ENCODE measurements at regions not wholly inside any gene's neighbourhood (a gene's known extent, or its start where the extent isn't known, plus 50 kb on each side); places are given as distances from the start of the nearest gene placed in this dataset.
"Not testable (repeated sequence)": the region's sequence is repeated elsewhere in the genome, so short reads cannot be mapped to it uniquely, and the experiment has no call there.

DNA sequence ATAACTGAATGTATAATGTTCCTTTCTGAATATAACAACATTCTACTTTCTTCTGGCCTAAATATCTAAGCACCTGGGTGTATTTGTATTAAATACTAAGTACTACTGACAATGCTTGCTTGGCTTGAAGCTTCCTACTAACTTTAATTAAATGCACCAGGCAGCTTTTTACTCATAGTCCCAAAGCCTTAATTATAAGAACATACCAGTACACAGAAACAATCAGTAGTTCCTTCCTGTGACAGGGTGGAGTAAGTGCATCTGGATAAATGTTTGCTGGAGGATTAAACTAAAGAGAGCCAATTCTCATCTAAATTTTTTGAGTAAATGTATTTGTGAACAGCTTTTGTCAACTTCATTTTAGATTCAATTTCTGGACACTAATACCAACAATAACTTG, 558.6 kb upstream of the SEMA6A start:
- Histone ChIP-seq H3K4me3 (no peak overlapping the region), H3K9me3 (no peaks in the 10 kb centered on the region), H3K36me3 (no peaks in the 10 kb centered on the region), H3K27me3 (no peaks in the 10 kb centered on the region), H3K4me1 (peaks cover 6% of the 10 kb centered on the region), H3K27ac (no peak overlapping the region)
- TF ChIP-seq EP300 (IDR thresholded peaks at IDR 0.05): no peak
- TF ChIP-seq POLR2A (IDR thresholded peaks at IDR 0.05): no peak
- TF ChIP-seq CTCF (IDR thresholded peaks at IDR 0.05): no peak
- no peak for TF ChIP-seq POLR2AphosphoS5 (IDR thresholded peaks at IDR 0.05)
- DNase-seq (ENCODE audit: low spot score in 2 of 2): no peak

GRCh38 chr5:117131876-117132275, 557.3 kb upstream of the SEMA6A start:
- no peak for DNase-seq (ENCODE audit: low spot score in 2 of 2)
- Histone ChIP-seq H3K36me3 (no peaks in the 10 kb centered on the region), H3K4me1 (peaks cover 6% of the 10 kb centered on the region), H3K9me3 (no peaks in the 10 kb centered on the region), H3K27me3 (no peaks in the 10 kb centered on the region), H3K27ac (no peak overlapping the region), H3K4me3 (no peak overlapping the region)
- TF ChIP-seq POLR2AphosphoS5 (IDR thresholded peaks at IDR 0.05) (no peak), POLR2A (IDR thresholded peaks at IDR 0.05) (no peak), CTCF (IDR thresholded peaks at IDR 0.05) (no peak), EP300 (IDR thresholded peaks at IDR 0.05) (no peak)

- Histone ChIP-seq H3K36me3 (no peaks in the 10 kb centered on the region), H3K4me3 (no peak overlapping the region), H3K27me3 (no peaks in the 10 kb centered on the region), H3K4me1 (peaks cover 6% of the 10 kb centered on the region), H3K27ac (no peak overlapping the region), H3K9me3 (no peaks in the 10 kb centered on the region)
- DNase-seq (ENCODE audit: low spot score in 2 of 2): no peak
- 55% methylated on average over 3 of the region's 3 CpGs for WGBS
- no peak for TF ChIP-seq POLR2A (IDR thresholded peaks at IDR 0.05)
- TF ChIP-seq EP300 (IDR thresholded peaks at IDR 0.05): no peak
- no peak for TF ChIP-seq POLR2AphosphoS5 (IDR thresholded peaks at IDR 0.05)
- no peak for TF ChIP-seq CTCF (IDR thresholded peaks at IDR 0.05)
These were observed 556.5 kb upstream of the SEMA6A start for GRCh38 chr5:117131048-117131679.

- no peak for DNase-seq (ENCODE audit: low spot score in 2 of 2)
- H3K27me3 ChIP-seq: no peaks in the 10 kb centered on the region
- no peaks in the 10 kb centered on the region for H3K4me1 ChIP-seq
- H3K36me3 ChIP-seq: no peaks in the 10 kb centered on the region
- no peak overlapping the region for H3K4me3 ChIP-seq
- H3K27ac ChIP-seq: no peak overlapping the region
- TF ChIP-seq POLR2A (IDR thresholded peaks at IDR 0.05) (no peak), POLR2AphosphoS5 (IDR thresholded peaks at IDR 0.05) (no peak), EP300 (IDR thresholded peaks at IDR 0.05) (no peak), CTCF (IDR thresholded peaks at IDR 0.05) (no peak)
- H3K9me3 ChIP-seq: peaks cover 3% of the 10 kb centered on the region
- WGBS: 70% methylated on average over 1 of the region's 1 CpG
These were observed 543.9 kb upstream of the SEMA6A start for GRCh38 chr5:117118499-117118898.

DNA sequence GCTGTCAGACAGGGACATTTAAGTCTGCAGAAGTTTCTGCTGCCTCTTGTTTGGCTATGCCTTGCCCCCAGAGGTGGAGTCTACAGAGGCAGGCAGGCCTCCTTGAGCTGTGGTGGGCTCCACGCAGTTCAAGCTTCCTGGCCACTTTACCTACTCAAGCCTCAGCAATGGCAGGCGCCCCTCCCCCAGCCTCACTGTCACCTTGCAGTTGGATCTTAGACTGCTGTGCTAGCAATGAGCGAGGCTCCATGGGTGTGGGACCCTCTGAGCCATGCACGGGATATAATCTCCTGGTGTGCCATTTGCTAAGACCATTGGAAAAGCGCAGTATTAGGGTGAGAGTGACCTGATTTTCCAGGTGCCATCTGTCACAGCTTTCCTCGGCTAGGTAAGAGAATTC, 542.7 kb upstream of the SEMA6A start:
- not testable (repeated sequence) for H3K27me3 ChIP-seq; H3K36me3 ChIP-seq; H3K4me1 ChIP-seq; H3K27ac ChIP-seq; H3K9me3 ChIP-seq; DNase-seq (ENCODE audit: low spot score in 2 of 2); H3K4me3 ChIP-seq
- WGBS: 77% methylated on average over 6 of the region's 6 CpGs

- Histone ChIP-seq H3K4me1 (no peaks in the 10 kb centered on the region), H3K9me3 (peaks cover 3% of the 10 kb centered on the region), H3K4me3 (no peak overlapping the region), H3K36me3 (no peaks in the 10 kb centered on the region), H3K27me3 (no peaks in the 10 kb centered on the region), H3K27ac (no peak overlapping the region)
- no peak for DNase-seq (ENCODE audit: low spot score in 2 of 2)
- 95% methylated on average over 2 of the region's 2 CpGs for WGBS
- TF ChIP-seq POLR2A (IDR thresholded peaks at IDR 0.05): no peak
- TF ChIP-seq POLR2AphosphoS5 (IDR thresholded peaks at IDR 0.05): no peak
- TF ChIP-seq EP300 (IDR thresholded peaks at IDR 0.05): no peak
- TF ChIP-seq CTCF (IDR thresholded peaks at IDR 0.05): no peak
These were observed 535.9 kb upstream of the SEMA6A start for GRCh38 chr5:117110548-117110947.
